IMR-90 (cell line): ENCODE measurements at regions not wholly inside any gene's neighbourhood (a gene's known extent, or its start where the extent isn't known, plus 50 kb on each side); places are given as distances from the start of the nearest gene placed in this dataset.

Experiments
- CTCF ChIP-seq: conservative IDR thresholded peaks from 2 replicates; pipeline ENCODE4 v1.5.1; 2012; ENCODE audit warnings: mild to moderate bottlenecking, low read depth, low read length, improper control_type of control experiment
- POLR2A ChIP-seq: IDR thresholded peaks from 2 replicates; pipeline ENCODE4 v1.6.1; 2012; ENCODE audit warnings: mild to moderate bottlenecking, low read depth, low read length

- TF ChIP-seq POLR2A = no peak
- TF ChIP-seq CTCF = no peak
These were observed 1029.0 kb downstream of the GRM8 start for GRCh38 chr7:126223729-126224128.
